Esophagus squamous epithelium (tissue), 5 donors: ENCODE measurements at regions not wholly inside any gene's neighbourhood (a gene's known extent, or its start where the extent isn't known, plus 50 kb on each side); places are given as distances from the start of the nearest gene placed in this dataset.
"Not testable (repeated sequence)": the region's sequence is repeated elsewhere in the genome, so short reads cannot be mapped to it uniquely, and the experiment has no call there.

ENCODE experiments used
- DNase-seq: peaks from one replicate; lab custom pipeline; 2025; lab: John Stamatoyannopoulos, UW
- H3K27ac ChIP-seq, 4 donors: fragments of 200-600 bp; sonication (generic); one replicate each; pipeline ENCODE4 v1.5.1; 2016 to 2019; ENCODE audit warnings: mild to moderate bottlenecking in 1 of 4
- H3K27me3 ChIP-seq, 4 donors: fragments of 200-600 bp; sonication (generic); 1 replicate in 3 of 4; 2 replicates in 1 of 4; pipeline versions ENCODE4 v1.5.1 to v1.6.0; 2017 to 2021; ENCODE audit warnings: antibody characterized with exemption in 1 of 4
- H3K36me3 ChIP-seq, 3 donors: fragments of 200-600 bp; sonication (generic); one replicate each; pipeline ENCODE4 v1.5.1; 2016 to 2019
- H3K4me1 ChIP-seq, 3 donors: fragments of 200-600 bp; sonication (generic); one replicate each; pipeline ENCODE4 v1.5.1; 2017 to 2019
- H3K4me3 ChIP-seq, 4 donors: fragments of 200-600 bp; sonication (generic); 1 replicate in 3 of 4; 2 replicates in 1 of 4; pipeline ENCODE4 v1.5.1; 2016 to 2019; ENCODE audit warnings: mild to moderate bottlenecking in 2 of 4, moderate library complexity in 1 of 4
- H3K9me3 ChIP-seq, 3 donors: fragments of 200-600 bp; sonication (generic); one replicate each; pipeline ENCODE4 v1.5.1; 2016 to 2019
- POLR2A ChIP-seq, 4 donors: fragments of 450-650 bp; IDR thresholded peaks; one replicate each; pipeline ENCODE4 v1.6.1; 2017; ENCODE audit warnings: antibody characterized with exemption in 4 of 4, mild to moderate bottlenecking in 4 of 4, moderate library complexity in 3 of 4
- WGBS, 2 donors: methylation state at CpG; one replicate each; pipeline ENCODE4 v1.1.5; 2018; 5-methylcytosine and 5-hydroxymethylcytosine counted together
- intact Hi-C: fragments of 100-400 bp; cut with DNase I; formaldehyde crosslinking; loops from one replicate; pipeline ENCODE4 v1.15.0; 2022
- TF ChIP-seq, protein P1 (sequence below), 6 experiments: fragments of 450-650 bp in 4 of 6; fragments of 200-600 bp in 2 of 6; sonication (generic) in 2 of 6; IDR thresholded peaks; one replicate each; pipeline ENCODE4 v1.5.1; 2016 to 2019; ENCODE audit warnings: antibody characterized with exemption in 6 of 6, mild to moderate bottlenecking in 4 of 6, moderate library complexity in 4 of 6
- donor health status: DM: yes; HTN: yes; CAD: no.

DNA sequence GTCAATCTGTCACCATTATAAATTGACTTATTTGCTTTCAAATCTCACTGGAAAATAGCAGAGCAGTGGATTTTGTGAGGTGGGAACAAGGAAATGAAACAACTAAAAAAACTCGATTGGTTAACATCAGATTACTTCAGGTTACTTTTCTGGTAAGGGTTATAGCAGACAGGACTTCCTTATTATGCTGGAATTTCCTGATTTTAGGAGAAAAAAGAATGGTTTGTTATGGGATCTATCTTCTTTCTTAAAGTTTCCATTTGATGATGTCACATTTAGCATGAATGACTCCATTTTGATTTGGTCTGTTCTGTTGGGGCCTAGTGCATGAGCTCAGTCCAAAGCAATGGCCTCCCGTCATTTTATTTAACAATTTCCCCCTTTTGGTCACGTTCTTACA is 210.6 kb downstream of the KCNJ2 start:
- Histone ChIP-seq H3K9me3 (no peaks in the 10 kb centered on the region), H3K4me1 (no peaks in the 10 kb centered on the region), H3K4me3 (no peak overlapping the region), H3K27me3 (no peaks in the 10 kb centered on the region), H3K36me3 (no peaks in the 10 kb centered on the region), H3K27ac (no peak overlapping the region)
- 74 to 76% methylated on average over 3 of the region's 3 CpGs for WGBS, 2 donors
- no peak for DNase-seq
- intact Hi-C loops: no loop called here
- TF ChIP-seq POLR2A (IDR thresholded peaks at IDR 0.05): no peak
- TF ChIP-seq, protein P1, sequence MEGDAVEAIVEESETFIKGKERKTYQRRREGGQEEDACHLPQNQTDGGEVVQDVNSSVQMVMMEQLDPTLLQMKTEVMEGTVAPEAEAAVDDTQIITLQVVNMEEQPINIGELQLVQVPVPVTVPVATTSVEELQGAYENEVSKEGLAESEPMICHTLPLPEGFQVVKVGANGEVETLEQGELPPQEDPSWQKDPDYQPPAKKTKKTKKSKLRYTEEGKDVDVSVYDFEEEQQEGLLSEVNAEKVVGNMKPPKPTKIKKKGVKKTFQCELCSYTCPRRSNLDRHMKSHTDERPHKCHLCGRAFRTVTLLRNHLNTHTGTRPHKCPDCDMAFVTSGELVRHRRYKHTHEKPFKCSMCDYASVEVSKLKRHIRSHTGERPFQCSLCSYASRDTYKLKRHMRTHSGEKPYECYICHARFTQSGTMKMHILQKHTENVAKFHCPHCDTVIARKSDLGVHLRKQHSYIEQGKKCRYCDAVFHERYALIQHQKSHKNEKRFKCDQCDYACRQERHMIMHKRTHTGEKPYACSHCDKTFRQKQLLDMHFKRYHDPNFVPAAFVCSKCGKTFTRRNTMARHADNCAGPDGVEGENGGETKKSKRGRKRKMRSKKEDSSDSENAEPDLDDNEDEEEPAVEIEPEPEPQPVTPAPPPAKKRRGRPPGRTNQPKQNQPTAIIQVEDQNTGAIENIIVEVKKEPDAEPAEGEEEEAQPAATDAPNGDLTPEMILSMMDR (IDR thresholded peaks at IDR 0.05): no peak

DNA sequence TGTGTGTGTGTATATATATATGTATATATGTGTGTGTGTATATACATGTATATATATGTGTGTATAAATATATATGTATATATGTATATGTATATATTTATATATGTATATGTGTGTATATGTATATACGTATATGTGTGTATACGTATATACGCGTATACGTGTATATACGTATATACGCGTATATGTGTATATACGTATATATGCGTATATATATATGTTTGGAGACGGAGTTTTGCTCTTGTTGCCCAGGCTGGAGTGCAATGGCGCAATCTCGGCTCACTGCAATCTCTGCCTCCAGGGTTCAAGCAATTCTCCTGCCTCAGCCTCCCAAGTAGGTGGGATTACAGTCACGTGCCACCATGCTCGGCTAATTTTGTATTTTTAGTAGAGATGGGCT is 212.6 kb downstream of the KCNJ2 start:
- H3K9me3 ChIP-seq, H3K27ac ChIP-seq, H3K27me3 ChIP-seq, DNase-seq, H3K4me1 ChIP-seq, H3K4me3 ChIP-seq, intact Hi-C loops, H3K36me3 ChIP-seq: not testable (repeated sequence)
- WGBS, 2 donors: 93 to 96% methylated on average over 15 of the region's 15 CpGs

DNA sequence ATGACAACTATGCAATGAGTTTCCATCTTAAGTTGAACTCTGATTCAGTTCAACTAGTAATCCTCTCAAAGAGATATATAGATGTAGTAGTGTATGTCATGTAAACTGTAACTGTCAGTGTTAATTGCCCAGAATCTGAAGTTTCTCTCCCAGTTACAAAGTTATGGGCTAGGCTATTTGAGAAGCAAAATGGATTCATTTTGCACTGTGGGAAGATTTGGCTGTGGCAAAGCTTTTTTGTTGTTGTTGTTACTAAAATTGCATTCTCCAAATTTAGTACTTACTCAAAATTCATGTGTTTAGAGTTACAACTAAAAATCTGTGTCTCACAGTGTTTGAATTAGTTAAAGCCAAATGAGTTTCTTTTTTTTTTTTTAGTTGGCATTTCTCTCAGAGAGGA is 219.0 kb downstream of the KCNJ2 start:
- Histone ChIP-seq H3K4me1 (no peaks in the 10 kb centered on the region), H3K27me3 (no peaks in the 10 kb centered on the region), H3K36me3 (no peaks in the 10 kb centered on the region), H3K27ac (no peak overlapping the region), H3K4me3 (no peak overlapping the region), H3K9me3 (no peaks in the 10 kb centered on the region)
- intact Hi-C loops: no loop called here
- no peak for DNase-seq
- no peak for TF ChIP-seq POLR2A (IDR thresholded peaks at IDR 0.05)
- TF ChIP-seq, protein P1 (IDR thresholded peaks at IDR 0.05): no peak

DNA sequence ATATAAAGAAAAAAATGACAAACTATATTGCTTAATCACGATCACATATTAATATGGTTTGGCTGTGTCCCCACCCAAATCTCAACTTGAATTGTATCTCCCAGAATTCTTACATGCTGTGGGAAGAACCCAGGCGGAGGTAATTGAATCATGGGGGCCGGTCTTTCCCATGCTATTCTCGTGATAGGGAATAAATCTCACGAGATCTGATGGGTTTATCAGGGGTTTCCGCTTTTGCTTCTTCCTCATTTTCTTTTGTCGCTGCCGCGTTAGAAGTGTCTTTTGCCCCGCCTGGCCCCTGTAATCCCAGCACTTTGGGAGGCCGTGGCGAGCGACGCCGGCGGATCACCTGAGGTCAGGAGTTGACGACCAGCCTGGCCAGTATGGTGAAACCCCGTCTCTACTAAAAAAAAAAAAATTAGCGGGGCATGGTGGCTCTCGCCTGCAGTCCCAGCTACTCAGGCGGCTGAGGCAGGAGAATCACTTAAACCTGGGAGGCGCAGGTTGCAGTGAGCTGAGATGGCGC is 220.0 kb downstream of the KCNJ2 start:
- WGBS, 2 donors: 86 to 89% methylated on average over 11 to 12 of the region's 23 CpGs

DNA sequence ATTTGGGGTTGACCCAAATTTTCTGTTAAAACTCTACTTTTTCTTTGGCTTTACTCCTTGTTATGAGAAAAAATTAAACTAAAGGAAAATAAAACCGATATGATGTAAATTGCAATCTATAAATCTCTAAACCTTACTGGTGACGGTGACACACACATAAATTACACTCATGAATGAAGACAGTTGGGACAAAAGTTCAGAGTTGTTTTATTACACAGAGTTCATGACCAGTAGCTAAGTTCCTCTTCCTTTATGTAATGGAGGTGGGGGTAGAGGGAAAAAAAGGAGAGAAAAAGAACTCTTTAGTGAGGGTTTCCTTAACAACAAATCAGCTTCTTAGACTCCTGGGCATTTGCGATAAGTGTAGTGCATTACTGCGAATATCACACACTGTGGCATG is 220.7 kb downstream of the KCNJ2 start:
- no peak for DNase-seq
- intact Hi-C loops: no loop called here
- Histone ChIP-seq H3K36me3 (no peaks in the 10 kb centered on the region), H3K9me3 (no peaks in the 10 kb centered on the region), H3K4me1 (no peaks in the 10 kb centered on the region), H3K27me3 (no peaks in the 10 kb centered on the region), H3K4me3 (no peak overlapping the region), H3K27ac (no peak overlapping the region)
- 79 to 84% methylated on average over 4 of the region's 4 CpGs for WGBS, 2 donors
- TF ChIP-seq POLR2A (IDR thresholded peaks at IDR 0.05): no peak
- TF ChIP-seq, protein P1 (IDR thresholded peaks at IDR 0.05): no peak

More for the DNA sequence above, 220.0 kb downstream of the KCNJ2 start:
- H3K27me3 ChIP-seq, H3K36me3 ChIP-seq, H3K9me3 ChIP-seq, H3K4me1 ChIP-seq, DNase-seq, H3K27ac ChIP-seq, intact Hi-C loops, H3K4me3 ChIP-seq: not testable (repeated sequence)

DNA sequence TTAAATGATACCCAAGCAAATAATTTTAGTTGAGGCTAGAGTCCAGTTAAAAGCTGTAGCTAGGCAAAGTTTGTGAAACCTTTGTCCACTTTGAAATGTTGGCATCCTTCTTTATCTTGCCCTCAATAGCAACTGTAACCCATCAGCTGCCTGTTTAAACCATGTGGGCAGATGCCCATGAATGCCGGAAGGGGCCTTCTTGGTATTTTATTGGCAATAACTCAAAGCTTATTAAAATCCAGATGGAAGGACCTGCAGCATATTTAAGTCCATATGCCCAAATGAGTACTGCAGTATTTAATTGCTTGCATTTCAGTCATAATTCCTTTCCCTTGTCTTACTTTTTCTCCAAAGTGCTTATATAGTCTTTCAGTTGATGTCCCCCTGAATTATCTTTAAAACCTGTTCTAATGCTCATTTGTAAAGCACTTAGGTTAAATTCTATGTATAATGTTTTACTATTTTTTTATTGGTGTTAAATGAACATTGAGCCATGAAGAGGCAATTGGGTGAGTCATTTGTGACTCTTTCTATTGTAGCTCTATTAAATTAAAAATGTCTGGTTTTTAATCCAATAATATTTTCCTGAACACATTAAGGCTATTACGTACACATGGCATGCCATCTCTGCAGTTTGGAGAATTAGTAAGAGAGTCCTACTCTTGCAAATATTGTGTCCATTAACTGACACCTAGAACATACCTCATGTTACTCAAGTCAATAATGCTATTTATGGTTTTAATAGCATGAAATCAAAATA is 225.3 kb downstream of the KCNJ2 start:
- H3K9me3 ChIP-seq: no peaks in the 10 kb centered on the region
- no peaks in the 10 kb centered on the region for H3K36me3 ChIP-seq
- no peak for DNase-seq
- 81 to 83% methylated on average over 2 of the region's 2 CpGs for WGBS, 2 donors
- TF ChIP-seq, protein P1 (IDR thresholded peaks at IDR 0.05): no peak
- no peak for TF ChIP-seq POLR2A (IDR thresholded peaks at IDR 0.05)
- no peaks in the 10 kb centered on the region for H3K27me3 ChIP-seq
- H3K27ac ChIP-seq: no peak overlapping the region
- H3K4me3 ChIP-seq: no peak overlapping the region
- H3K4me1 ChIP-seq: no peaks in the 10 kb centered on the region
- intact Hi-C loops: no loop called here
